Skeletal muscle cell (primary cell): ENCODE measurements at regions not wholly inside any gene's neighbourhood (a gene's known extent, or its start where the extent isn't known, plus 50 kb on each side); places are given as distances from the start of the nearest gene placed in this dataset.
"Not testable (repeated sequence)": the region's sequence is repeated elsewhere in the genome, so short reads cannot be mapped to it uniquely, and the experiment has no call there.

Experiments
- DNase-seq: peaks from one replicate; pipeline ENCODE4 v3.0.0-alpha.2; 2010; ENCODE audit warnings: low read depth
- H3K4me3 ChIP-seq: 2 replicates; pipeline ENCODE4 v1.5.1; 2011; ENCODE audit warnings: low read depth, mild to moderate bottlenecking, control low read depth, low read length, moderate library complexity

DNA sequence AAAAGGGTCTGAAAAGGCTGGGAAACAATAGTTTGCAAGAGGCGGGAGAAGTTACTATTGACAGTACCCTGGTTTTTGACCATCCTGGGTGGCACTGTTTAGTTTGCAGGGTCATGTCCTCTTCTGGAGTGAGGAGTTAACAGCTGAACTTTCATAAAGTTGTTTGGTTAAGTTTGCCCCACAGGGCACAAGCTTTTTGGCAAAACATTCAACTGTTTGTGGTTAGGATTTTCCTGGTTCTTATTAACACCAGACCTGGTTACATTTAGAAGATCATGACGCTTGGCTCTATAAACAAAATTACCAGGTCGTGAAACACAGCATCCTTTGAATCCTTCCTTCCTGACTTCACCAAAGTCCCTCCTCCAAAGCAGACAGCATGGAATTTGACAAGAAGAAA is 106.1 kb downstream of the RIN2 start:
- H3K4me3 ChIP-seq = no peak overlapping the region
- no peak for DNase-seq

DNA sequence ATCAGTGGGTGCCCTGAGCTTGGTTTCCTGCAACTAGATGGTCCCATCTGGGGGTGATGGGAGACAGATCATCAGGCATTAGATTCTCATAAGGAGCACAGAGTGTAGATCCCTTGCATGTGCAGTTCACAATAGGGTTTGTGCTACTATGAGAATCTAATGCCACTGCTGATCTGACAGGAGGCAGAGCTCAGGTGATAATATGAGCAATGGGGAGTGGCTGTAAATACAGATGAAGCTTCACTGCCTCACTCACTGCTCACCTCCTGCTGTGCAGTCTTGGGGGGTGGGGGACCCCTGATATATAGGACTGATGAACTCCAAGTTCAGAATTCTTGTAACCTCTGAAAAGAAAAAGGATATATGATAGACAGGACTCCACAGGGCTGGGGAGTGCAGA is 108.0 kb downstream of the RIN2 start:
- no peak for DNase-seq
- H3K4me3 ChIP-seq = no peak overlapping the region

DNA sequence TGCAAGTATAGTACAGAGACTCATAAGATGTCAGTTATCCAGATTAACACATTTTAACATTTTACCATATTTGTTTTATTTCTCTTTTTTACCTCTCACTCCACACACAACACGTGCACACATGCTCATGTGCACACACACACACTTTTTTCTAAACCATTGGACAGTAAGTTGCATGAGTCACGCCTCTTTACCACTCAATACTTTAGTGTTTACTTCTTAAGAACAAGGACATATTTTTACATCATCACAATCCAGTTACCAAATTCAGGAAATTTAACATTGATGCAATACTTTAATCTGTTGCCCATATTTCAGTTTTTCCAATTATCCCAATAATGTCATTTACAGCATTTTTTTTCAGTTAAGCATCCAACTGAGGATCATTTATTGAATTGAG is 109.0 kb downstream of the RIN2 start:
- DNase-seq = peak; percentile 50
- H3K4me3 ChIP-seq = no peak overlapping the region

DNA sequence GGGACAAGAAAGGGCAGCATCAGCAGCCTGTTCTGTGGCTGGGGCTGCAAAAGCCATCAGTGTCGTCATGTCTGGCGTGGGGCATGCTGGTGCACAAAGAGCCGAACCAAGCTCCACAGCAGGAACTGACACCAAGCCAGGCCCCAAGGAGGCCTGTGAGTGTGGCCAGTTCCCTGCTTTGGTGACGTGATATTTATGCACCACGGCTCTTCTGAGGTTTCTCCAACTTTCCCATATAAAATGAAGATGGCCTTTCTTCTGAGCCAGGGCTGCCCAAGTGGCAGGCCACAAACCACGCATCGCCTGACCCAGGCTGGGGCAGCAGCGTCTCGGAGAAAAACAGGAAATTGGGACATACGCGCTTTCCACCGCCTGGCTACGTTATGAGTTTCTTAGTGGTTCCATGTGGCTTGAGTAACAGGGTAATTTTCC is 109.9 kb downstream of the RIN2 start:
- DNase-seq = no peak
- H3K4me3 ChIP-seq = no peak overlapping the region

DNA sequence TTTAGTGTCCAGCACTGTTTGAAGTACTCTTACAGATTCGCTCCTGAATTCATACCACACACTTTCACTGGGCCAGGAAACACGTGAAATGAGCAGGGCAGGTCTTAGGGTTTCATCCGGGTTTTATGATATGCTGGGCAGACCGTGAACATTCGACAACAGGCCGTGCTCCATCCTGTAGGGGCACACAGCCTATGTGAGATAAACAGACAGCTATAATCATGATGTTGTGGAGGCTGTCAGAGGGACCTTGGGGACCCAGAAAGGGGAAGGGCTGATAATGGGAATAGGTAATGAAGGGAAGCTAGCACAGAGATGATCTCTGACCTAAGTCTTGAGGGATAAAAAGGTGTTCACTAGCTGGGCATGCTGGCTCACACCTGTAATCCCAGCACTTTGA is 110.4 kb downstream of the RIN2 start:
- DNase-seq = no peak
- no peak overlapping the region for H3K4me3 ChIP-seq

DNA sequence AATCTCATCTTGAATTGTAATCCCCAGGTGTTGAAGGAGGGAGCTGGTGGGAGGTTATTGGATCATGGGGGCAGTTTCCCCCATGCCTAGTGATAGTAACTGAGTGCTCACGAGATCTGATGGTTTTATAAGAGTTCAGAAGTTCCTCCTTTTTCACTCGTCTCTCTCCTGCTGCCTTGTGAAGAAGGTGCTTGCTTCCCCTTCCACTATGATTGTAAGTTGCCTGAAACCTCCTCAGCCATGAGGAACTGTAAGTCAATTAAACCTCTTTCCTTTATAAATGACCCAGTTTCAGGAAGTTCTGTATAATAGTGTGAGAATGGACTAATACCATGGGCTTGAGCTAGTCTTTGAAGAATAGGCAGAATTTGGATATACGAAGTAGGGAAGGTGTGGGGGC is 113.9 kb downstream of the RIN2 start:
- DNase-seq = no peak
- H3K4me3 ChIP-seq = no peak overlapping the region

DNA sequence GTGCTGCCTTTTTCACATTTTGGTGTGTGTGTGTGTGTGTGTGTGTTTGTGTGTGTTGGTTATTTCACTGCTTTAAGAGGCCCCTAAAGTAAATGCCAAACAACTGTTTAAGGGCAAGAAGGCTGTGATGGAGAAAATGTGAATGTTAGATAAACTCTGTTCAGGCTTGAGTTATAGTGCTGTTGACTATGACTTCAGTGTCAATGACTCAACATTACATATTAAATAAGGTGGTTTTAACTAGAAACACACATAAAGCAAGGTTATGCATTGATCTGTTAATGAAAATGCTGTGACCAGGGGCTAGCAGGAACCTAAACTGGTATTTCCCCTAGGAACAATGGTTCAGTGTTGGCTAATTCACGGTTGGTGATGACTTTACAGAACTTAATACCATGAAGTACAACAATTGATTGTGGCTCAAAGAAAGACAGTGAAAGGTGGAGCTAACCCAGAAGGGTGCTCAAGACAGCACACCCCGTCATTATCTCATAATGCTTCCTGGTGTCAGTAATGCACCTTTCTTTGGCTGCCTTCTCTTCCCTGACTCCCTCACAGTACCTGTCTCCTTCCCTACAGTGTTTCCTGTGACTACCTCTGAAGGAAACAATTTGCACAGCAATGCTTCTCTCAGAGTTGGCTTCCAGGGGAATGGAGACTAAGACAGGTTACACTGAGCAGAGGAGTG is 116.1 kb downstream of the RIN2 start:
- H3K4me3 ChIP-seq = no peak overlapping the region
- no peak for DNase-seq

DNA sequence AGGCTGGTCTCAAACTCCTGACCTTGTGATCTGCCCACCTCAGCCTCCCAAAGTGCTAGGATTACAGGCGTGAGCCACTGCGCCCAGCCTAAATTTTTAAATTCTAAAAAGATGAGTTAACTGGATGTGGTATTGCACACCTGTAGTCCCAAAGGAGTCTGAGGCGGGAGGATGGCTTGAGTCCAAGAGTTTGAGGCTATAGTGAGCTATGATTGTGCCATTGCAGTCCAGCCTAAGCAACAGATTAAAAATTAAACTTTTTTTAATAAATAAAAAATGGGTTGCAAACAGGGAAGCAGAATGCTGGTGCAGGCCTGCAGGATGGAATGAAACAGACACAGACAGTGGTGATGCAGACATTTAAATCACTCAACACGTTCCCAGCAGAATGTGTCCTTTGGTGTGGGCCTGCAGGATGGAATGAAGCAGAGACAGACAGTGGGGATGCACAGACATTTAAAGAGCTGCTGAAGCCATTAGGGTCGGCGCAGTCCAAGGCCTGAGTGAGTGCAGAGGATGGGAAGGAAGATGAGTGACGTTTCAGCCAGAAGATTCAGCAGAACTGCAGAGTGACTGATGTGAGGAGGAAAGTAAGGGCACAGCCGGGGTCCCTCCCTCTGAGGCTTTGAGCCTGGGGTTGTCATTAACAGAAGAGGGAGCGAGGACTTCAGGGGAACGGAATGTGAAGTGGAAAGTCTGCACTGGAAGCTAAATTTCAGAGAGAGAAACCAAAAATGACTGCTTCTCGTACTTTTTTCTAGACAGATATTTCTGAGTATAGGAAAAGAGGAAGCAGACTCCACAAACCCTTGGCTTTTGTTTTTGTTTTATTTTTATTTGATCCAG is 117.5 kb downstream of the RIN2 start:
- DNase-seq = no peak

DNA sequence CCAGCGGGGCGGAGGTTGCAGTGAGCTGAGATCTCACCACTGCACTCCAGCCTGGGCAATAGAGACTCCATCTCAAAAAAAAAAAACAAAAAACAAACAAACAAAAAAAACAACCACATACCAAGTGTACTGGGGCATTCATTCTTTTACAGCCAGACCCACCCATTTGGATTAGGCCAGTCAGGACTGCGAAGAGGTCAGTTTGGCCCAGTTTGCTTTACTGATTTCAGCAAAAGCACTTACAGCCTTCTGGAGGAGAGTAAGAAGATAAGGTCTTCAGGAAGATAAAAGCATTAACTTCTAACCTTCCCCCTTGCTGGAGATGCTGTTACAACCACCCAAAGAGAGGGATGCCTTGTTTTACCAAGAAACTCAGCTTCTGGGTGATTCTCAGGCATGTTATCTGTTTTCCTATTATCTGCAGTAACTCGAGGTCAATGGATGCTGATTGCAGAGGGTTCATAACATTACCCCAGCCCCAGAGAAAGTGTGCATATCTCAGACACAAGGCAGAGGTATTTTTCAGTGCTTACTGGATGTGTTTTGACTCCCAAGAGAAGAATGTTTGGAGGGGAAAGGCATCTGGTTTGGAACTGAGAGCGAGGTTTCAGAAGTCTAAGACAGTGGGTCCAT is 118.9 kb downstream of the RIN2 start:
- no peak for DNase-seq
- H3K4me3 ChIP-seq = no peak overlapping the region

More for the DNA sequence above, 117.5 kb downstream of the RIN2 start:
- no peak overlapping the region for H3K4me3 ChIP-seq

DNA sequence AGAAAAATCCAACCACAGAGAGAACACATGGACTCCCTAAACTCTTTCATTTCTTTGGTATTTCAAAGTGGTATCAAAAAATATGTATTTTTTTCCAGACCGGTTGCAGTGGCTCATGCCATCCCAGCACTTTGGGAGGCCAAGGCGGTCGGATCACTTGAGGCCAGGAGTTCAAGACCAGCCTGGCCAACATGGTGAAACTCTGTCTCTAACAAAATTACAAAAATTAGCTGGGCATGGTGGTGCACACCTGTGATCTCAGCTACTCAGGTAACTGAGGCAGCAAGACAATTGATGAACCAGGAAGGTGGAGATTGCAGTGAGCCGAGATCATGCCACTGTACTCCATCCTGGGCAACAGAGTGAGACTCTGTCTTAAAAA is 121.8 kb downstream of the RIN2 start:
- not testable (repeated sequence) for H3K4me3 ChIP-seq, DNase-seq

DNA sequence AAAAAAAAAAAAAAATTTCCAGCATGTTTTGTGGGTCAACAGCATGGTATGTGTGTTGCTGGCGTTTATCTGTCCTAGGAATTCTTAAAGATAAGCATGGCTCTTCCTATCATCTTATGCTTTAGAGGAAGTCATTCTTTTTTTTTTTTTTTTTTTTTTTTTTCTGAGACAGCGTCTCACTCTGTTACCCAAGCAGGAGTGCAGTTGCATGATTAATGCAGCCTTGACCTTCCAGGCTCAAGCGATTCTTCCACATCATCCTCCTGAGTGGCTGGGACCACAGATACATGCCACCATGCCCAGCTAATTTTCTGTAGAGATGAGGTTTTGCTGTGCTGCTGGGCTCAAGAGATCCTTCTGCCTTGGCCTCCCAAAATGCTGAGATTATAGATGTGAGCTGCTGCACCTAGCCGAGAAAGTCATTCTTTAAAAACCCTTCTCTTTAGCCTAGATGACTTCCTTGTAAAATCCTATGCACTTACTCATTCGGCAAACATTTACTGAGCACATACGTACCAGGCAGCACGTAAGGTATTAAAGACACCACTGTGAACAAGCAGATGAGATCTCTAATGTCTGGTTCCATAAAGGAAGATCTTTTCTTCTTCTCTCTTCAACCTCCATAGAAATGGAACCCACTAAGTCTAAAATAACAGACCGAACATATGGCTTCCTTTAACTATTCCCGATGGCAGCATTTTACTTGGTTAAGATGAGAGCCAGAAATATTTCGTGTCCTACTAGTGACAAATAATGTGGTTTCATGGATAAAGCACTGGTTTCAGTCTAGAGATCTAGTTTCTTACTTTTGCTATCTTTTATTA is 122.4 kb downstream of the RIN2 start:
- no peak for DNase-seq
- H3K4me3 ChIP-seq = no peak overlapping the region

DNA sequence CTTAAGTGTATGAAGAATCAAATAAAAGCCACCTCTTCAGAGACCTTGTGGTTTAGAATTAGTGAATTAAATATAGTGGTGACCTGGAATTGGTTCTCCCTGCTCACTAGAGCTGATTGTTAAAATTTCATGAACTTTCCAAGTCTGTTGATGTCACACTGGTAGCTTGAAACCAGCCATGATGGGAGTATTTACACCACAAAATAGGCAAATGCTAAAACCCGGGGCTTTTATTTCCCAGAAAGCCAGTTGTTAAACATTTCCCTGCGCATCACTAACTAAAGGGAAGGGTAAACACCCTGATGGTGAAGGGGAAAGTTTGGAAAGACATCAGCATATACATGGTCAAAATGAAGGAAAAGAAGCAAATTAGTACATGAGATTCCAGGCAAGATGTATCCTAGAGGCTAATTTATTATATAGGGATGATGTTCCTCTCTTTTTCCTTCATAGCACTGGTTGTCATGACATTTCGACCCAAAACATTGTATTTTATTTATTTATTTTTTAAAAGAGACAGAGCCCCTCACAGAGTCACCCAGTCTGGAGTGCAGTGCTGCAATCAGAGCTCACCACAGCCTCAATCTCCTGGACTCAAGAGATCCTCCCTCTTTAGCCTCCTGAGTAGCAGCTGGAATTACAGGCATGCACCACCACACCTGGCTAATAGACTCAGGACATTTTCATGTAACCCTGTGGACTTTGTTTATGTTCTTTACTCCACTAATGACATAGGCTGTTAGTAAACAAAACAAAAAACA is 123.2 kb downstream of the RIN2 start:
- no peak for DNase-seq

DNA sequence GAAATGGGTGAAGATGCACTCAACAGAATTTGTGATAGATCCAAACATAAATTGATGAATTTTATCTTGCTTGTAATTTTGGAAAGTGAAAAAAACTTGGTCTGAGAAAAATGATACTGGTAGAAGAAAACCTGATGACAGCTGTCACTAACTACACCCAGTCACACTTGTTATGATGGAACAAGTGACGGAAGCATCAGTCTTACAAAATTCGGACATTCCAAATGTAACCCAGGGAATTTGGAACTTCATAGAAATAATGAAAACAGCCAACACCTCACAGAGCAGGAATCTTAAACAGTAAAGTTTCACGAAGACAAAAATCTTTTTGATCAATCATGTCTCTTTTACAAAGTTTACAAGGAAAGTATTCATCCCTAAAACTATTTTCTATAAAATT is 123.9 kb downstream of the RIN2 start:
- H3K4me3 ChIP-seq = no peak overlapping the region
- DNase-seq = no peak

More for the DNA sequence above, 123.2 kb downstream of the RIN2 start:
- H3K4me3 ChIP-seq = no peak overlapping the region

DNA sequence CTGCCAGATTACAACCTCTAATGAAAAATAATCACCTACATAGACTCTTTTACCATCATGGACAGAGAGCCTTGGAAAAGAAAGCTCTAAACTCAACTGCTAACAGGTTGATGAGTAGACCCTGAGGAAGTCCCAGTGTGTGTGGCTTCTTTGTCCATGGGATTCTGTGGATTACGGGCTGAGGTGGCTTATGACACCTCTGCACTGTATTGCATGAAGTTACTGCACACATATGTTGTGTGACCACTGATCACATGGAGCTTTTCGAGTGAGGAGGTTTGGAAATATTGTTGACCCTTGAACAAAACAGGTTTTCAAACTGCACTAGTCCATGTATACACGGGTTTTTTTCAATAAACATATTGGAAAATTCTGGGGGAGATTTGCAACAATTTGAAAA is 124.4 kb downstream of the RIN2 start:
- H3K4me3 ChIP-seq = no peak overlapping the region
- DNase-seq = no peak

DNA sequence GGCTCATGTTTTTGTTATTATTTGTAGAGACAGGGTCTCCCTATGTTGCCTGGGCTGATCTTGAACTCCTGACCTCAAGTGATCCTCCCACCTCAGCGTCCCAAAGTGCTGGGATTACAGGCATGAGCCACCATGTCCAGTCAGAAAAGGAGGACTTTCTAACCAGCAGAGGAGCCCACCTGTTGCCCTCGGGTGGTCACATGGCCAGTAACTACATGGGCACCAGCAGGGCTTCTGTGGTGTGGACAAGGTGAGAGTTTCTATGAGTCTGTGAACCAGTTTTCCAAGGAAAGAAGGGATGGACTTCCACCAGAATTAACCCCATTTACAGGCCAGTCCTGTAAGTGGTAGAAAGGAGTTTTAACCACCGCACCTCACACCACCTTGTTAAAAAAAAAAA is 125.4 kb downstream of the RIN2 start:
- no peak overlapping the region for H3K4me3 ChIP-seq

DNA sequence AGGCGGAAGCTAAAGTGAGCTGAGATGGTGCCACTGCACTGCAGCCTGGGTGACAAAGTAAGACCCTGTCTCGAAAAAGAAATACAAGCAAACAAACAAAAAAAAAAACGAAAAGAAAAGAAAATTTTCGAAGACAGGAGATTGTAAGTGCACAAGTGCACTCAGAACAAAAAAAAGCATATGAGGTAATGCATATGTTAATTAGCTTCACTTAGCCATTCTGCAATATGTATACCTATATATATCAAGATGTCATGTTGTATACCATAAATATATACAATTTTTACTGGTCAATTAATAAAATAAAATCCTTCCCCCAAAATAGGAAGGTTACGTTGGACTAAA is 127.5 kb downstream of the RIN2 start:
- DNase-seq = no peak
- no peak overlapping the region for H3K4me3 ChIP-seq

More for the DNA sequence above, 125.4 kb downstream of the RIN2 start:
- no peak for DNase-seq

DNA sequence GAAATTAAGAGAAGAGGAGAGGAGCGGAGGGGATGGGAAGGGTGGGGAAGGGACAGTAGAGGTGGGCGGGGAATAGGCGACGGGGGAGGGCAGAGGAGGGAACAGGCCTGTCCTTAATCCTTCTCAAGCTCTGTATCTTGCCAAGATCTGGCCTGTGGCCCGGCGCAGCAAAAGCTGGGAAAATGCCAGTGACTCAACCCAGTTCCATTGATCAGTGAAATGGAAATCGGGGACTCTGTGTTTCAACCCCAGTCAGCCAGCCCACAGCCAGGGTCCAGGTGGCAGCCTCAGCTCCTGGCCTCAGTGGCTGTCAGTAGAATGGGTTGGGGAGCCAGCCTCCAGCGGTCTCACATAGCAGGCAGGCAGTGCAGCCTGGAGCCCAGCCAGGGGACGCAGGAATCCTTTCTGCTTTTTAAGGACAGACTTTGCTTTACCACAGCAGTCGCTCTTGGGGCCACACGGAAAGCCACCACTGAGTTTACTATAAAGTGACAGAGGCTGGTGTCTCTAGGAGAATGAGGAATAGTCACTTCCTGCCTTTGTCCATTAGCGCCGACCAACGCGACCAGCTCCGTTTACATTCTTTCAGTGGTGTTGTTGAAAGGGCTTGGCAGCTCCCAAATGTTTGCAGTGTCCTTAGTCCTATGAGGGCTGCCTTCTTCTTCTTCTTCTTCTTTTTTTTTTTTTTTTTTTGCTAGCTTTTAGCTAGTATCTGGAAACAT is 128.0 kb downstream of the RIN2 start:
- H3K4me3 ChIP-seq = no peak overlapping the region
- no peak for DNase-seq

DNA sequence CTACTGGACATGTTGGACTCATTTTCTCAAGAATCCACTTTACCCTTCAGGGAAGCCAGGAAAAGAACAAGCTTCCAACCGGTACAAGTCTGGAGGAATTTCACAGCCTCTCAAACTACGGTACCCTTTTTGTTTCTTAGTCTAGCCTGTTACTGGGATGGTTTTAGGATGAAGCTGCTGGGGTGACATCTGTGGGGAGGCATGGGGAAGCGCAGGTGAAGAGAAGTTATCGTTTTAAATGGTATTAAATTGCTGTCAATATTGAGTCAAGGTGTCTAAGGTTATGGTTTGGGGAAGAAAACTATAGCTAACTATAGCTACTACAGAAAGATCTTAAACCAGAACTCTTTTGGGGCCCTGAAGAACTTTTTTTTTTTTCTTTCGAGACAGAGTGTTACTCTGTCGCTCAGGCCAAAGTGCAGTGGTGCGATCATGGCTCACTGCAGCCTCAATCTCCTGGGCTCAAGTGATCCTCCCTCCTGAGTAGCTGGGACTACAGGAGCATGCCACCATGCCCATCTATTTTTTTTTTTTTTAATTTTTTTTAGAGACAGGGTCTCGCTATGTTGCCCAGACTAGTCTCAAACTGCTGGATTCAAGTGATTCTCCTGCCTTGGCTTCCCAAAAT is 128.7 kb downstream of the RIN2 start:
- no peak overlapping the region for H3K4me3 ChIP-seq
- no peak for DNase-seq
